HL-60/S4 treated with retinoic acid at 250 ng/mL for 4 days and 3 days (cell line): ENCODE measurements at regions not wholly inside any gene's neighbourhood (a gene's known extent, or its start where the extent isn't known, plus 50 kb on each side); places are given as distances from the start of the nearest gene placed in this dataset.
"Not testable (repeated sequence)": the region's sequence is repeated elsewhere in the genome, so short reads cannot be mapped to it uniquely, and the experiment has no call there.

Experiments used
- in situ Hi-C: fragments of 300-500 bp; cut with MboI; formaldehyde crosslinking; loops from 2 replicates; pipeline ENCODE4 v1.7.0; 2022; ENCODE audit warnings: low sequenced_read_pairs

DNA sequence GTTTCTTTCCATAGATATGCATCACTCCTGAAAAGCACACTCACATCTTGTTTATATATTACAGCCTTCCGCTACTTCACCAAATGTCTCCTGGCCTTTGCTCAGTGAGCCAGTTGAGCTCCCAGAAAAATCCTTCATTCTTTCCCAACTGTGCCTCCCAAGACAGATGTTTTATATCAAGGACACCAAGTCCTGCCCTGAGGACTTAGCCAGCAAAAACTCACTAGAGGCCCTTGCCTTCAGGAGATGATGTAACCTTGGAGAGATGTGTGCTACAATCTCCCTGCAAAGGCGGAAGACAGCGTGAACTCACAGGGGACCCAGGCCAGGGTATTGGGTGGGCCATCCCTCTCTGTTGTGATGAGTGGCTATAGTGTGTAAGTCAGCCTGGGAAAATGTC, 86.1 kb upstream of the CTAGE1 start:
- in situ Hi-C loops, result no loop called here

DNA sequence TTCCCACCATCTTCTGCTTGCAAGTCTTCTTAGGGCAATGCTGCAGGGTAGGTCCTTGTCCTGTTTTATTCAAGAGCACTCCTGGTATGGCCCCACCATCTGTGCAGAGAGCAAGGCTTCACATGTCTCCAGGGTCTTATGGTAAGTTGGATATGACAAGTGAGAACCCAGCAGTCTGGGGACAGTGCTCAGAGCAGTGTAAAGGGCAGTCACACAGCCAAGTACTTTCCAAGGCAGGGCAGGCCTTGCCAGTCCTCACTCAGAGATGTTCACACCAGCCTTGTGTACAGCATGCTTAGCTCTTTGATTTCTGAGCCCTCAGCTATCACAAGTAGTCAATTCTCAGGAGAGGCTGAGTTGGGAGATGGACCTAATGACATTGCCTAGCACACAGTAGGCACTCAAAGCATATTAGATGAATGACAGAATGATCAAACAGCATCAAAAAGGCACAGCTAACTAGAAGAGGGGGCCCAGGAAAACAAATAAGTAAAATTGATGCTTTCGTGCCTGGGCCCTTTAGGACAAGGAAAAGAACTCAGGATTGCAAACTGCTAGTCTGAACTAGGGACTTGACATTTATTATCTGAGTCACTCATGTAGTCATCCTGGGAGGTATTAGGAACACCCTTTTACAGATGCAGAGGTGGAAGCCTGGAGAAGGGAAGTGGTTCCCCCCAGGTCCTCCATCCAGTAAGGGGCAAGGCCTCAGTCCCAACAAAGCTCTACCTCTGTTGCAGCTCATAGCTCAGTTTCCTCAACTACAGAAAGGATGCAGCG, 86.7 kb upstream of the CTAGE1 start:
- in situ Hi-C loops, result no loop called here

DNA sequence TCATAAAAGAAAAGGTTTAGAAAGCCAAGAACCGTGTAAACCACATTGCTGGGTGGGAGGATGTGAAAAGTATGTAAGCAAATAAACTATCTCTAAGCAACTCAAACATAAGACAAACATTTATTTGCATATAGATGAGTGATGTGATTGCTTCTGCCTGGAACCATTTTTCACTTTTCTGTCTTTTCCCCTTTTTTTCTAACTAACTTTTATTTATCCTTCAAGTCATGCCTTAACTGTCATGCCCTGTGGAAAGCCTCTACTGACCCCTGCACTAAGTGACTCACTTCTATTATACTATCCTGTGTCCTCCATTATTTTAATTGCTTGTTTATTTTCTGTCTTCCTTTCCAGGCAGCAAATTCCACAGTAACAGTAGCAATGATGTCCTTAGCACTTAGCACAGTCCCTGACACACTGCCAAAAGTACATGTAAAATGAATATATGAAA, 87.5 kb upstream of the CTAGE1 start:
- in situ Hi-C loops, result no loop called here

DNA sequence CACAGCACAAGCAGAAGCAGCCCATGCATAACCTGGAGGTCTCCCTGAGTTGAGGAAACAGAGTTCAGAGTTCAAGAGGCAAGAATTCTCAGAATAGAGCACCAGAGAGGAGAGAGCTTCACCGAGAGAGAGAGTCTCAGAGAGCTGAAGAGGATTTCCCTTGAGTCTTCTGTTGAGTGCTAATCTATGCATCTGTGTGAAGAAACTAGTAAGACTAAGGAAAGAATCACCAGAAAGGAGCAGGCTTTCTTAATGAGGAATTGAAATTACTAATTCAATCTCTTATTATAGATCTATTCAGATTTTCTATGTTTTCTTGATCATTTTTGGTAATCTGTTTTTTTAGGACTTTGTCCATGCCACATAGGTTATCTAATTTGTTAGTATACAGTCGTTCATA, 89.3 kb upstream of the CTAGE1 start:
- in situ Hi-C loops, result no loop called here

- in situ Hi-C loops, result no loop called here
Observed at GRCh38 chr18:22509423-22509822, 91.7 kb upstream of the CTAGE1 start.

GRCh38 chr18:22510697-22511096, 93.0 kb upstream of the CTAGE1 start:
- in situ Hi-C loops, result no loop called here

- in situ Hi-C loops, result no loop called here
Observed at GRCh38 chr18:22513721-22514481, 96.2 kb upstream of the CTAGE1 start.

- in situ Hi-C loops, result no loop called here
Observed at GRCh38 chr18:22514655-22515054, 96.9 kb upstream of the CTAGE1 start.

DNA sequence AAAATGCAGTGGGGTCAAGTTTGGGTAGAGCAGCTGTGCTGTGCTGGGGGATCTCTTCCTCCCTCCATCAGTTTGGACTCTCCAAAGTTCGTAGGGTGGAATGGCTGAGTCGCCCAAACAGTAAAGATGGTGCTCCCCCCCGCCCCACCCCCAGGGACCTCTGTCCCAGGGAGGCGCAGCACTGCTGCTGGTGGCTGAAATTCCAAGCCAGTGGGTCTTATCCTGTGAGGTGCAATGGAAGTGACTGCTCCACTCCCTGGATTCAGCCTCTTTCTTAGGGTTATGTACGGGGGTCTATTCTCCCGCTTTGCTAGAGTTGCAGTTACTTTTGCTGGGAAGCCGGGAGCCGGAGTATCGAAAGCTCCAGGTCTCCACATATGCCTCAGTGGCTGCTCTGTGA, 97.5 kb upstream of the CTAGE1 start:
- in situ Hi-C loops, result no loop called here

DNA sequence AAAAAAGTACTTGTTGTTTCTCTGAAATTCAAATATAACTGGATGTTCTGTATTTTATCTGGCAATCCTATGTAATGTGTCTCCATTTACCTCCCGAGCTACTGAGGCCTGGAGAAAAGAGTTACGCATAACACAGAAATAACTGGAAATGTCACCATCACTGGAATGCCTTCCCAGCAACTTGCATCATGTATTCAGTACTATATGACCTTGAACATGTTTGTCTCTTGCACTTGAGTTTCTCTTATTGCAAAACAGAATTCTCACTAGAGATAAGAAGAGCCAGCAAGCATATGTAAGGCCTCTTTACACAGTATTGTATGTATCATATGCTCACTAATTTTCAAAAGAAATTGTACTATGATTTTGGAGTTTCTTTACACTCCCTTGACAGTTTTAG, 99.6 kb upstream of the CTAGE1 start:
- in situ Hi-C loops, result no loop called here

DNA sequence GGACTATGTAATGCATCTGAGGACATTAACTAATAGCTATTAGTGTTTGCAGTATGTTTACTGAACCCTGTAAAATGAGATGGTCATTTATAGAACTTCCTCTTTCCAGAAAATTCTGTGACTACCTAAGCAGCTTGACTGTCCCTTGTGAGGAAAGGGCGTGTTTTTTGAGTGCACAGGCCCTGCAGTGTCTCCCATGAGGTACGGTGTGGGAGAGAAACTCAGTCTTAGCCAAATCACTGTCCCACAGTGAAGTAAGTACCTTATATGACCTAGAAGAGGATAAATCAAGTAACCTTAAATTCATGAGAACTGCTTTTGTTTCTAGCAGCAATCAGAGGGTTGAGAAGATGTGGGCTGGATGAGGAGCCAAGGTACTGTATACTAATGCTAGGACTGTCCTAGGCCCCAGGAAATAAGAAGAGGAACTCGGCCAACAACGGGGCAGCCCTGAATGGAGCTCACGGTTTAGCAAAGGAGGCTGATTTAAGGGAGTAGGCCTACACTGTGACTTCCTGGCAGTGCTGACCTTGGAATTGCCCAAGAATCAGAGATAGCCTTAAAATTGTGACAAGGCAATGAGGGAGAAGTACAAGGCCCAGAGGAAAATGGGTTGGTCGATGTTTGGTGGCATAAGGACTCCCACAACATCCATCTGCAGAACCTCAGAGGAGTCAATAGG, 103.5 kb upstream of the CTAGE1 start:
- in situ Hi-C loops, result no loop called here

DNA sequence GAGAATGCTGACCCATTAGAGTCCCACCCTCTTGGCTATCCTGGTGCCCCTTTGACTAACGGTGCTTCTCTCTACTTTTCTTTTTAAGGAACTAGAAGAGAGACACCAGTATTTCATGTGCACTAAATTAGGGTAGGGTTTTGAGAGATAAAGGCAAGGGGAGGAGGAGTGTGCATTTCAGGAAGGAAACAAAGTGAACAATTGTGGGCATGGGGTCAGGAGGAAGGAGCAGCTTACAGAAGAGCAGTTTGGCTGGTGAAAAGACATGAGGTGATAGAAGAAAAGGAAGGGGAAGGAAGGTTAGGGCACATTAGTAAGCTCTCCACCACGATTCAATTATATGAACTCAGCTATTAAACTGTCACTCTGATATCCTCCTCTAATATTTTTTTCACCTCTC, 105.8 kb upstream of the CTAGE1 start:
- in situ Hi-C loops, result no loop called here

- in situ Hi-C loops, result no loop called here
Observed at GRCh38 chr18:22524783-22525182, 107.1 kb upstream of the CTAGE1 start.

DNA sequence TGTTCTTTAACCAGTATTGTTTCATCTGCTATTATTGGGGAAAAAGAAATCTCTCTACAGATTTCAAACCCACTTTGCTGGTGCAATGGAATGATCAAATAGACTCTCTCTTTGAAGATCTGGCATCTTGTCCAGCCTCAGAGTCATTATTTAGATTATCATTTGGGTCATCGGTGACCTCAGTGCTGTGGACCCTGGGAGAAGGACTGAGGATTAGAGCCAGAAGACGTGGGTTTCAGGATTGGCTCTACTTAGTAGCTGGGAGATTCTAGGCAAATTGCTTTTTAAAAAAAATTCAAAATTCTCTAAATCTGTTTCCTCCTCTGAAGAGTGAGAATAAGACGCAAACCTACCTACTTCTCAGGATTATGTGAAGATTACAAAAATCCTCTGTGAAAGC, 107.6 kb upstream of the CTAGE1 start:
- in situ Hi-C loops, result no loop called here

DNA sequence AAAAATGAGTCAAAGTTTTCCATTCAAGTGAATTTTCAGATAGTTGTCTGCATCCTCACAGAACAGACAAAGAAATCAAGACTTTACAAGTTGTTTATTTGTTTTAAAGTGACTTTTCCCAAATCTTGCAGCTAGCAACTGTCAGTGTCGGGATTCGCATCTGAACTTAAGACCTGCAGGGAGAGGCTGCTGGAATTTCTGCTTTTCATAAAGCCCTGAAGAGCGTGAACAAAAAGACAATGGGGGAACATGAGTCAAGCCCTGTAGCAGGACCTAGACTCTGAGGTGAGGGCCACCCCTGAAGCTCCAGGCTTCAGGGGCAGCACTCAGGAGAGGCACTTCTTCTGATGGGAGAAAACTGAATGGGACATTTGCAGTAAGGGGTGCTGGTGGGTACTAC, 108.2 kb upstream of the CTAGE1 start:
- in situ Hi-C loops, result no loop called here

GRCh38 chr18:22528291-22528690, 110.6 kb upstream of the CTAGE1 start:
- in situ Hi-C loops, result no loop called here

GRCh38 chr18:22534706-22535105, 117.0 kb upstream of the CTAGE1 start:
- in situ Hi-C loops, result not testable (repeated sequence)

DNA sequence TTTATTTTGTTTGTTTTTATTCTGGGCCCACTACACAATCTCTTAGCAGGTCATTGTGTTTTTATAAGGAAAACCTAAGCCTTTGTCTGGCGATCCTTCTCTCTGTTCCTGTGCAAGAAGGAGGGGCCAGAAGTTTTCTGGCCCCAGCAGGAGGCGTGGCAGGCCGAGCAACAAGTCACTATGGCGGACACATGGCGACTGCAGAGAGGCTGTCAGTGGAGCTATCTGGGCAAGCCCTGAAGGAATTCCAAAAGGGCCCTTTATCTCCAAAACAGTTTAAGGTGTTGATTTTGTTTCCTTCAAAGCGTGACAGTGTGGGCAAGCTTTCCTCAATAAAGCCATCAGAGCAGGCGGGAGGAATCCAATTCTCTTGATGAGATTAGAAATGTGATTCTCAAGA, 118.8 kb upstream of the CTAGE1 start:
- in situ Hi-C loops, result no loop called here

- in situ Hi-C loops, result no loop called here
Observed at GRCh38 chr18:22538426-22538825, 120.7 kb upstream of the CTAGE1 start.

GRCh38 chr18:22539051-22539765, 121.5 kb upstream of the CTAGE1 start:
- in situ Hi-C loops, result no loop called here

DNA sequence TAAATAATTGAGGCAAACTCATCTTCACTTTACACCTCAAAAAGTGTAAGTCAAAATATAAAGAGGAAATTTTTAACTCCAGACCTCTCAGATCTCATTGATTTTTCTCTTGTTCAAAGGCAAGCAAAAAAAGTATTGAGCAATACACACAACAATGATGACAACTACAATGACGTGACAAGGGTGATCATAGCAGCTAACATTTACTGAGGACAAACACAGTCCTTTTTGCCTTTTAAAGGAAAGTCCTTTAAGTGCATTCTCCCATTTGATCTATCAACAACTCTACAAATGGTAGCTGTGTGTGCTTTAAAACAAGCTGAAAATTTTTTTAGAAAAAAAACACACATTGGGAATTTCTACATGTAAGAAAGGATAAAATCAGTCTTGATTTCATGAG, 123.5 kb upstream of the CTAGE1 start:
- in situ Hi-C loops, result no loop called here
